CD4-positive, alpha-beta T cell treated with Interleukin-4 for 1 hour (primary cell): ENCODE measurements at regions not wholly inside any gene's neighbourhood (a gene's known extent, or its start where the extent isn't known, plus 50 kb on each side); places are given as distances from the start of the nearest gene placed in this dataset.

Experiments
- DNase-seq, 2 donors: peaks; one replicate each; pipeline ENCODE4 v3.0.0-alpha.2; 2020 to 2022

DNA sequence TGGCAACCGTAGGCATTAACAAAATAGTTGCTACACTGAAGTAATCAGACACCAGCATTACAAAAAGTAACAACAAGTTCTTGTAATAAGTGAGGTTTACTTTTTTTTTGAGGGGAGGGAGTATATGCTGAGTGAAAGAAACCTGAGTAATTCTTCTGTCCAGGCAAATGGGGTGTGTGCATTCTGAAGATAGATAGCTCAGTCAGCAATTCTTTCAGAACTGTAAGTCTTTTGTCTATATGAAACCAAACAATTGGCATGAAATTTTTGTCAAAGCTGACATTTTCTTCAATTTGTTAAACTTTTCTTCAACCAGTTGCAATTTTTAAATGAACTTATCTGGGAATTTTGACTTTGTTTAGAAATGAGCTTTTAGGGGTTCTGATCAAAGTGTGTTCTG, 208.1 kb upstream of the THSD7B start:
- no peak for DNase-seq

- no peak for DNase-seq
These were observed 215.2 kb upstream of the THSD7B start for GRCh38 chr2:136550181-136550580.

GRCh38 chr2:136539355-136539754, 226.0 kb upstream of the THSD7B start:
- no peak for DNase-seq

GRCh38 chr2:136538489-136538888, 226.9 kb upstream of the THSD7B start:
- DNase-seq = no peak

DNA sequence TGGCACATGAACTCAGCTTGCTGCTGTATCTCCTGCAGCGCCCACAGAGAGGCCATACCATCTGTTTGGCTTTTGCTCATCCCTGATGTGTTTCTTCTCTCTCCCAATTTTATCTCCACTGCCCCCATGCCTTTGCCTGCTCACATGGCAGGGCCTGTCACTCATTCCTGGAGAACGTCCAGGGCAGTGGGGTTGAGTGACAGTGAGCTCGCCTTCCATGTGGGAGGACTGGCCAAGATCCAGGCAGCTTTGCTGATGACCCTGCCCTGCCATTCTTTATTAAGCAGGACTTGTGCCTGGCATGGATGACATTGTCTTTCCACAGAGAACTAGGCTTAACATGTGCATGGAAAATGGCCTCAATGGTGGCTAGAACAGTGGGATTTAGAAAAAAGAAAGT, 230.5 kb upstream of the THSD7B start:
- no peak for DNase-seq

GRCh38 chr2:136532171-136532570, 233.2 kb upstream of the THSD7B start:
- no peak for DNase-seq

- no peak for DNase-seq
These were observed 233.6 kb upstream of the THSD7B start for GRCh38 chr2:136531731-136532130.

- no peak for DNase-seq
These were observed 235.2 kb upstream of the THSD7B start for GRCh38 chr2:136530146-136530545.

DNA sequence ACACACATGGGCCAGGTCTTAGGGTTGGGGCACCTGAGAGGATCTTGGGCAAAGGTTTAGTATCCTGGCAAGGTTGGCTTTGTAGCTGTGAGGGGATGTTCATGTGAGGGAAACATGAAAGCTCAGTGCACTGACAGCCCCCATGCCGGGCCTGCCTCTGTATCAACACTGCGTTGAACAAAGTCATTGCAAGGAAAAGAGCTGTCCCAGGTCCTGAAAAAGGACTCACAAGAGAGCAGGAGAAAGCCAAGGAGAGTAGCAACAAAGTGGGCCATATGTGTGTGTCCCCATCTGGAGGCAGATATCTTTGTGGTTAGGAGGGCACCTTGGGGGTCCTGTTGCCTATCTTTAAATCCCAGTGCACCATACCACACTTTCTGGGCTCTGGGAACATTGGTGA, 237.8 kb upstream of the THSD7B start:
- DNase-seq = no peak

DNA sequence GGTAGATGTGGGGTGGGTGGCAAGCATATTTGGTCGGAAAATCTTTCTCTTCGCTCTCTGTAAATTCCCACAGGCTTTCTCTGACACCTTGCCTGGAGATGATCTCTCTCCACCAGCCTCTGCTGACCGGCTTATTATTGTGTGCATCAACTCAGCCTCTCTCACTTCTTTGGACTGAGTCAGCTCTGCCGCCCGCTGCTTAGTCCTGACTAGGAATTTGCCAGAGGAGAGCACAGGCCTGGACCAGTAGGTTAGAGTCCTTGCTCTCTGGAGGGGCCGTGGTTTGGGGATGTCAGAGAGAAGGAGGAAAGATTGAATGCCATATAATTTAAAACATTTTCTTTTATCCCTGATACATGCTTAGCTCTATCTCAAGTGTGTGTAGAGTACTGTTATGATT, 242.6 kb upstream of the THSD7B start:
- DNase-seq = no peak

DNA sequence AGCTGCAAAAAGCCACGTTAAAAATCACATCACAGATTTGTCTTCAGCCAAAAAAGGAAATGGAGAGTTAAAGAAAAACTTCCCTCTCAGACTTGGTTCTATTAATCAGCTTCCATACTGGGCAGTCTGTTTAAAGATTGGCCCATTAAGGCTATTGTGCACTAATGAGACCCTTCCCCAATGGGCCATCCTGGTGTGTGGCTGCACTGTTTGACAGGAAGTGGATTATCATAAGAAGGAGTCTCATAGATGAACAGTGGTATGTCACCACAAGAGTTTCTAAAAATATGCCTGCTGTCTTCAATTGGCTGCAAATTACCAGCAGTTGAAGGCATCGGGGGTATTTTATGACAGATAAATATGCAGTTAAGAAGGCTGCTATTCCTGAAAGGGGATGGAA, 247.6 kb upstream of the THSD7B start:
- DNase-seq = no peak

GRCh38 chr2:136510244-136510643, 255.1 kb upstream of the THSD7B start:
- no peak for DNase-seq

DNA sequence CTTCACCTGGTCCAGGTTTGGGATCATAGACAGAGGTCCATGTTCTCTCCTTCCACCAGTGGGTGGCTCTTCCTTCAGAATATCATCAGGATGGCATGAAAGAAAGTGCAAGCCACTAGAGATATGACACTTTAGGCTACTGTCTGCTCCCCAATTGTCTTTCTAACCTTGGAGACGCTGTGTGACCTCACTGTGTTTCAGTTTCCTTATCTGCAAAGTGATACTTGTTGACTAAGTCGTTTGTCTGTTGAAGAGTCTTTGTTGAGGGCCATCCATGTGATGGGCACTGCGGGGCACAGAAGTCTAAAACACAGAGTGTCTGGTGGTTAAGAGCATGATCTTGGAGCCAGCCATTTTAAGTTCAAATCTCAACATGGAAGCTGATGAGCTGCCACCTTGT, 259.9 kb upstream of the THSD7B start:
- DNase-seq = no peak

GRCh38 chr2:136502660-136503059, 262.7 kb upstream of the THSD7B start:
- DNase-seq = no peak

DNA sequence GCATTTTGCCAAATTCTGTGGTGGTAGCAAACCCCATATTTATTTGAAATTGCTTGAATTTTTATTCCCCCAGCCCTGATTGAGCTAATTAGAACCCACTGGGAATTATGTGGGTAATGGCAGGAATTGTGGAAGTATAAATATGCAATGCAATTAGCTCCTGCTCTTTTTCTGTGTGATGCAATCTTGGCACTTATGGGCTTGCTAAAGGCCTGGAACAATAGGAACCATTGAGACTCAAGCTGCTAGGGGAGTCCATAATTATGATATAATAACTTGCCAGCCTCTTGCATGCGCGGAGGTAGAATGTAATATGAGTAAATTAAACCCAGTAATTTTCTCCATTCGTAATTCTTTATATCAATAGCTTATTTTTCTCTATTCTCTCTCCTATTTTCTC, 267.6 kb upstream of the THSD7B start:
- no peak for DNase-seq

DNA sequence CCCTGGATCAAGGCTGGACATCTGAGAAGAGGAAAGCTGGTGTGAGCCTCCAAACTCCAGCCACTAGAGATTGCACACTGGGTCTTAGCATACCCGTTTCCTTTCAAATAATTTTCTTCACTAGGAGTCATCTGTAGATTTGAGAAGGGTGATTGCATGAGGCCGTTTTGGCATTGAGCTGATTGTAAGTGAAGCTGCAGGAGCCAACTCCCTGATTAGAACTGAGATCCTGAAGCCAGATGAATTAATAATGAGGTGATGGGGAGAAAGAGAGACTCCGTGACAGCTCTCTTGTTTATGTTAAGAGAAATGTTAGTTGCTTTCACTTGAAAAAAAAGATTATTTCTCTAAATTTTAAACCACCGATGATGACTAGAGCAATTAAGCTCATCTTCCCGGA, 268.4 kb upstream of the THSD7B start:
- no peak for DNase-seq

- no peak for DNase-seq
These were observed 269.7 kb upstream of the THSD7B start for GRCh38 chr2:136495636-136496035.

DNA sequence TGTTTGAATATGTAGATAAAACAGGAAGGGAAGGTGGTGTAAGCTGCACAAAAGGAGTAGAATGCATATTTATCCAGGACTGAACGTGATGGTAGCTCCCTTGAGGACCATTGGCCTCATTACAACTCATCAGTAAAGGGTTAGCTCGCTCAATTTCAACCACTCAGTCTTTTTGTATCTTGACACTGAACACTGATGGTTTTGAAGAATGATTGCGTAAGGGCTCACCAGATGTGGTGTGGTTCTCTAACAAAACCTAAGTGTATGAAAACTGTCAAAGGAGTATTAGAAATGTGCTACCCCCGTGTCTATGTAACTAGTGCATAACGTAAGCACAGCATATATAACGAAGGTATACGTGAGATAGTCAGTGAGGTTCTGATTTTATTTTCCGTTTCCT, 272.4 kb upstream of the THSD7B start:
- DNase-seq = no peak

DNA sequence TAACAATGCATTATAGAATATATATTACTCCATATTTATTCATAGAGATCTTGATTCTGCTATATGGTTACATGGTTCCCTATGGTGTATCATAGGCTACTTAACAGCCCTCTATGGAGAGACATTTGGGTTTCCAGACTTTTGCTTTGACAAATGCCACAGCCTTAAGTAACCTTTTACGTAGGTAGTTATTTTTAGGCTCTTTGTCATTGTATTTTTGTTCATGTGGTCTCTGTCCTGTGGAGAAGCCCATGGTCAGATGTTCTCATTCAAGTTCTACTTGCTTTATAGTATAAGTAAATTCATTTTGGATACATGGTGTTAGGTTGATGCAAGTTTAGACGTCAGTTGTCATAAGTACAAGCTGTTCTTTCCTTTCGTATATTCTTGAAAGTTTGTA, 275.2 kb upstream of the THSD7B start:
- DNase-seq = no peak

- no peak for DNase-seq
These were observed 277.9 kb upstream of the THSD7B start for GRCh38 chr2:136487421-136487820.

DNA sequence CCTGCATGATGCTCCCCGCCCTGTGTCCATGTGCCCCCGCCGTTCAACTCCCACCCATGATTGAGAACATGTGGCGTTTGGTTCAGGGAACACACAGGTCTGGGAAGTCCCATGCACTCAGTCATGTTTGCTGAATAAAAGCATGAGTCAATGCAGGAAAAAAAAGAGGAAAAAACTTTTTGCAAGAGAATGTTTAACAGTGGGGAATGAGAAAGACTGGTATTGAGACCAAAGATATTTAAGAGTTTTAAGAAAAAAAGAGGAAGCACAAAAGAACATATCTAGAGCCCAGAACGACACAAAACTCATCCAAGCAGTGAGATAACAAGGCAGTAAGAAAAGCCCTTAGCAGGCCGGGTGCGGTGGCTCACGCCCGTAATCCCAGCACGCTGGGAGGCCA, 279.2 kb upstream of the THSD7B start:
- no peak for DNase-seq

DNA sequence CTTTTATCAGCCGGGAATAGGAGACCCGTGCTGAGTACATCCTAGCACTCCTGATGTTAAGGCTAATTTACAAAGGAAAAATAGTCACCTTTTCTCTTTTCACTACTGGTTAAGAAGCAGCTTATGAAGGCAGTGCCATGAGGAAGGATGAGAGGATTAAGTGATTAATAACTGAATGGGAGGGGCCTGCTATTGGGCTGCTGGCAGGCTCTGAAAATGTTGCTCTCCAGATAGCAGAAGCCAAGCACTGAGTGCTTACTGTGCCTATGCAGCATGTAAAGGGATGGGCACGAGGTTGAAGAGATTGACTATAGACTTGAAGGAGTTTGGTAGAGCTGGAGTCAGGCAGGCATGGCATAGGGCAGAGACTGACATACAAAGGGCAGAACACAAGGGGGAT, 282.4 kb upstream of the THSD7B start:
- no peak for DNase-seq

DNA sequence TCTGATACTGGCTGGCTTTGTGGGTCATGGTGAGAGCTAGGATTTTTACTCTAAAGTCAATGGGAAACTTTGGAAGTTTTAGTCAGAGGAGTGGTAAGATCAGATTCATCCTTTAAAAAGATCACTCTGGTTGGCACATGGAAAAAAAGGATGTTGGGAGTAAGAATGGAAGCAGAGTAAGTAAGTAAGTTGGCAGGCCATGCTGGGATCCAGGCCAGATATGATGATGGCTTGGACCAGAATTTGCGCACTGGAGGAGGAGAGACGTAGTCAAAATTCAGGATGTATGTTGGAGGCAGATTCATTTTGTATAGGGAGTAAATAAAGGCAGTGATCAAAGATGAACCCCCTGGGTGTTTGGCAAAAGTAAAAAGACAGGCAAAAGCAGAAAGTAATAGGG, 283.3 kb upstream of the THSD7B start:
- no peak for DNase-seq

DNA sequence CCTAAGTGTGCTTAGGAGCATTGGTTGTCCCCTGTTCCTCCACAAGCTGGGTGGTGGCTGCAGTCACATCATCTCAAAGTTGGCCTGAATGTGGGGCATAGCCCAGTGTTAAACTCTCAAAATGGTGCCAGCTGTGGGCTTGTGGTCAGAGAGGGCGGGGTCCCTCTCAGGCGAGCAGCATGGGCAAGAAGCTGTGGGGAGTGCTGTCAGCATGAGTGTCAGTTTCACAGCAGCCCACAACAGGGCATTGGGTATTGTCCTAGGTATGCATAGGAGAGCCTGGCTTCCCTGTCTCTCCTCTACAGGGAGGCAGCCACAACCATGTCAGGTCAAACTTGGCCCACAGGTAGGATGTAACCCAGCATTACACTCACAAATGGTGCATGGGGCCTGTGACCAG, 285.6 kb upstream of the THSD7B start:
- no peak for DNase-seq

DNA sequence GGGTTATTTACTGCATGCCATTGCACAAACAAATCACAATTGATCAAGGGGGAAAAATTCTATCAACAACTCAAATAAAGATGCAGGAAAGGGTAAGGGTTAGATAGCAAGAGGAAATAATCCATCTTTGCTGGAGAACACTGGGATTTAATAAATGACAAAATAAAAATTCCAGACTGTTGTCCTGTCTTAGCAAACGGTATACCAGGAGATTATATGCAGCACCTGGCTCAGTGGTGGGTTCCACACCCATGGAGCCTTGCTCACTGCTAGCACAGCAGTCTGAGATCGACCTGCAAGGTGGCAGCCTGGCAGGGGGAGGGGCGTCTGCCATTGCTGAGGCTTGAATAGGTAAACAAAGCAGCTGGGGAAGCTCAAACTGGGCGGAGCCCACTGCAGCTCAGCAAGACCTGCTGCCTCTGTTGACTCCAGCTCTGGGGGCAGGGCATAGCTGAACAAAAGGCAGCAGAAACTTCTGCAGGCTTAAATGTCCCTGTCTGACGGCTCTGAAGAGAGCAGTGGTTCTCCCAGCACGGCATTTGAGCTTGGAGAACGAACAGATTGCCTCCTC, 296.5 kb upstream of the THSD7B start:
- DNase-seq = no peak

DNA sequence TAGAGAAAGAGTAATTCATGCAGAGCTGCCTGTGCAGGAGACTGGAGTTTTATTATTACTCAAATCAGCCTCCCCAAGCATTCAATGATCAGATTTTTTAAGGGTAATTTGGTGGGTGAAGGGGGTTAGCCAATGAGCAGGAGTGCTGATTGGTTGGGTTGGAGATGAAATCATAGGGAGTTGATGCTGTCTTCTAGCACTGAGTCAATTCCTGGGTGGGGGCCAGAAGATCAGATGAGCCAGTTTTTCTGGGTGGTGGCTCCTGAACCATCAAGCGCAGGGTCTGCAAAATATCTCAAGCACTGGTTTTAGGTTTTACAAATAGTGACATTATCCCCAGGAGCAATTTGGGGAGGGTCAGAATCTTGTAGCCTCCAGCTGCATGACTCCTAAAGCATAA, 312.8 kb upstream of the THSD7B start:
- no peak for DNase-seq
